NCI-H82 (cell line): ENCODE measurements at regions not wholly inside any gene's neighbourhood (a gene's known extent, or its start where the extent isn't known, plus 50 kb on each side); places are given as distances from the start of the nearest gene placed in this dataset.

Source experiments
- DNase-seq: peaks from one replicate; lab custom pipeline; 2025; lab: John Stamatoyannopoulos, UW

- no peak for DNase-seq
These were observed 762.3 kb upstream of the GRM7 start for GRCh38 chr3:6098516-6099157.

DNA sequence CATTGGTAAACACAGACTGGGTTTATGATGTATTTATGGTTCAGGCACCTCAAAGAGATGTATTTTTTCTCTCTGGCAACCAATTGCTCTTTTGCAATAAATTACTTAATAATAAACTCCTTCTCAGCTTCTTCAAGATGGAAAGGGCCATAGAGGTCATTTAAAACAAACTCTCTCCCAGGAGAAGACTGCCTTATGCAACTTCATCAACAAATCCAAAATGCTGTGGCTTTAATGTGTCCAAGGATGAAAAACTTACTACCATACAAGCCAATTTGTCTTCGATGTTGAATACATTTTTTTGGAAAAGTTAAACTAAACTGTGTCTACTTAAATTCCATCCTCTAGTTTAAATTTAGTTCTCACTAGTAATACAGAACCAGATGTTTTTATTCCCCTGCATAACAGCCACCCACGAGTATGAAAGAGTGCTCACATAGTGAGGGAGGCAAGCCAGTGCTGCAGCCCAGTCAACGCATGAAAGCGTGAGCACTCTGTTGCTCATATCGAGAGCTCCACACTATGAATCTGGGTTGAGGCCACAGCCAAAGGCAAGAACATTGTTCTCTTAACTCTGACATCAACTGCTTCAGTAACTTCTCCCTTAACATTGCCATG is 761.3 kb upstream of the GRM7 start:
- DNase-seq: no peak

DNA sequence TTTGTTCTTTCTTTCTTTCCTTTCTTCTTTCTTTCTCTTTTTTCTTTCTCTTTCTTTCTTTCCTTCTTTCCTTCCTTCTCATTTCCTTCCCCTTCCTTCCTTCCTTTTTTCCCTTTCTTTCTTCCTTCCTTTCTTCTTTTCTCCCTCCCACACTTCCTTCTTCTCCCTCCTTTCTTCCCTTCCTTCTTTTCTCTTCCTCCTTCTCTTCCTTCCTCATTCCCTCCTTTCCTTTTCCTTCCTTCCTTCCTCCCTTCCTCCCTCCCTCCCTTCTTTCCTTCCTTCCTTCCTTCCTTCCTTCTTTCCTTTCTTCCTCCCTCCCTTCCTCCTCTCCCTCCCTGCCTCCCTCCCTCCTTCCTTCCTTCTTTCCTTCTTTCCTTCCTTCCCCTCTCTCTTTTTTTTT is 755.7 kb upstream of the GRM7 start:
- DNase-seq: no peak

GRCh38 chr3:6108957-6109356 is 752.0 kb upstream of the GRM7 start:
- DNase-seq: no peak

- DNase-seq: no peak
These were observed 750.5 kb upstream of the GRM7 start for GRCh38 chr3:6110451-6110850.

GRCh38 chr3:6112546-6112945 is 748.4 kb upstream of the GRM7 start:
- DNase-seq: no peak

DNA sequence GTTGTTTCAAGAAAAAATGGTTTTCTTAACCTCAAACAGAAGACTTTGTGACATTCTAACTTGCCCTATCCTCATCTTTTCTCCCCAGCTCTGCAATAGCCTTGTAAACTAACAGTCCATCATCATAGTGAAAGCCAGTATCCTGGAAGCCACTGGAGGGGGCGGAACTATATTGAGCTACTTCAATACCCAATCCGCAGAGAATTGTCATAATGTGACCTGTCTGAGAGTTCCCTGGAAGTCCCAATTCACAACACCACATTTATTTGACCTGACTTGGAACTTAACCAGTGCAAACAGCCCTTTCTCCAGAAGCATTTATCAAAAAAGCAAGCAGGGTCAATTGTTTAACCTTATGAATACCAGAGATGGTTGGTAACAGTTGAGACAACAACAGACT is 747.6 kb upstream of the GRM7 start:
- DNase-seq: no peak

DNA sequence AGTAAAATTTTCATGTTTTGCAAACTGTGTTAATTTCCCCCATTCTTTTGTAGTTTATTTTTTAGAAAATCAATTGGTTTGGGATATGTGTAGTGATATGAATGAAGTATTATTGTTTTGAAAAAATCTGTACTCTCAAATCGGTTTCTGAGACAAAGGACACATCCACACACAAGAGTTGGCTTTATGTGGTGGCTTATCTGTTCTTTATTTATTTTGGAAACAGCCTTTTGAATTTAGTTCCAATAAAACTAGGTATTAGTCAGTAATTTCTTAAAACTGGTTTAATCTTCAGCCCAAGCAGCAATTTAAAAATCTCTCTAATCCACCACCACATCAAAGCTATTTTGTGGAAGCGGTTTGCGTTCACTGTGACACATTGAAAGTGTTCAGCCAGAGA is 741.5 kb upstream of the GRM7 start:
- DNase-seq: no peak

- peak; percentile 74 for DNase-seq
These were observed 740.1 kb upstream of the GRM7 start for GRCh38 chr3:6120786-6121185.

- DNase-seq: no peak
These were observed 736.0 kb upstream of the GRM7 start for GRCh38 chr3:6124875-6125274.

DNA sequence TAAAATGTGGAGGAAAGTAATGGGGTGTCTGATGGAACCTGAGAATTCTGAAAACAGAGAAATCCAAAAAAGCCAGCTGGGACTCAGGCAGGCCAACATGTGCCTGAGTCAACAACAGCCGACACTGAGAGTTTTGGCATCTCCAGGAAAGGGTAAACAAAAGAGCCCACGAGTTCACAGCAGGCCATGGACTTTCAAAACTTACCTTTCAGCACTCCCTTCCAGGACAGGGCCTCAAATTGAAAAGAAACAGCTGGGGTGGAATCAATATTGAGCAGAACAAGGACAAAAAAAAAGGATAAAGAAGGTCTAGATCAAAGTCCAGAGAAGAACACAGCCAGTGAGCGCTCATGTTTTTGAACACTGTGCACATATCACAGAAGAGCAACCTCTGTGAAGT is 735.4 kb upstream of the GRM7 start:
- no peak for DNase-seq

DNA sequence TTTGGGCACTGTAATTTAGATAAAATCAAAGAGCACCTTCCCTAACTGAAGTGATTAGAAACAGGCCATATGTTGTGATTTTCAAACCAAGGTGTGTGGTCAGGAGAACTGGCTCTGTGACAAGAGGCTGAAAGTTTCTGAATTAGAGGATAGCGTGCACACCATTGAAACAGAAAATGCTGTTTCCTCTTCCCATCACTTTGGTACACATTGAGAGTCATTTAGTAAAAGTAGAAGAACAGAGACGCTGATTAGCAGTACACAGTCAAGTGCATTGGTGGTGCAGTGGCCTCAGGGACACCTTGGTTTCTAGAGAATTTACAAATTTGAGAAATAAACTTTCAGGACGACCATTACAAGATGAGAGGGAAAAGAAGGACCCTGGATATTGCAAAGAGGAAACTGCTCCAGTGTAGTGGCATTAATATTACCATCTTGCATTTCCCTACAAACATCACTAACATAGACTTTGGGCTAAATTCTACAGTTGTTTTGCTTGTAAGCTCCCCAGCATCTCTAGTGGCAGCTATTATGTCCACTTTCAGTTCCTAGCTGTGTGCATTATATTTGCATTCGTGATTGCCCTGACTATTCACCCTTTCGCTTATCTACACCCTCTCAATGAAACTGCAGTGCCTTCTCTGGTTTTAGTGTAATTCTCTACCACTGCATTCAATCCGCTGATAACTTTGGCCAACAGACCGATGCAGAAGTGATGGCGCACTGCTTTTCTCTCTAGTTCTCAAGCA is 728.1 kb upstream of the GRM7 start:
- no peak for DNase-seq

DNA sequence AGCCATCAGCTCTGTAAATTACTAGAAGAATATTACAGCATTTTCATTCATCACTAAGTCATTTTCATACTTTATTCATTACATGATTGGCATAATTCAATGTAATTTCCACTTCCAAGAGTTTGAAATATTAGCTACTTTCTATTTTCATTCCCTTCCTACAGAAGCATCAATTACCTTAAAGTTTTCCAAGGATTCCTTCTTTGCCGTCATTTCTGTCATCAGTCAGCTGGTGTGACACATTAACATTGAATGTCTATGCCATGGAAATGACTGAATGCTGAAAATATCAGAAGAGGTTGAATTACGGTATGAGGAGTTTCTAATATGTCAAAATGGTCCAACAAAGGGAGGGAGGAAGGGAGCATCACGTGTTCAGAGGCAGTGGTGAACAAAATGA is 718.2 kb upstream of the GRM7 start:
- no peak for DNase-seq

DNA sequence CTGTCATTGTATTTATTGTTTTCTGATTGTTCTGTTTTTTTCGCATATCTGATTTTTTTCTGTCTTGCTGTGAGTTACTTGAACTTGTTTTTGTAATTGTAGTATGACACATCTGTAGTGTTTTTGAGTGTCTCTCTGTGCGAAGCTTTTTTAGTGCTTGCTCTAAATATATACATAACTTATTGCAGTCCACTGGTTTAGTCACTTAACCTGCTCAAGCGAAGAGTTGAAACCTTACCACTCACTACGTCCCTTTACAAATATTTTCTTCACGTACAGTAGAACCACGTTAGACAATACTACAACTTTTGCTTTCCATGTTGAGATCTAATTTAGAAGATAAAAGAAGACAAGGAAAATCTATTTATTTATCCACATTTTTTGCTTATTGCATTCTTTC is 713.0 kb upstream of the GRM7 start:
- no peak for DNase-seq

DNA sequence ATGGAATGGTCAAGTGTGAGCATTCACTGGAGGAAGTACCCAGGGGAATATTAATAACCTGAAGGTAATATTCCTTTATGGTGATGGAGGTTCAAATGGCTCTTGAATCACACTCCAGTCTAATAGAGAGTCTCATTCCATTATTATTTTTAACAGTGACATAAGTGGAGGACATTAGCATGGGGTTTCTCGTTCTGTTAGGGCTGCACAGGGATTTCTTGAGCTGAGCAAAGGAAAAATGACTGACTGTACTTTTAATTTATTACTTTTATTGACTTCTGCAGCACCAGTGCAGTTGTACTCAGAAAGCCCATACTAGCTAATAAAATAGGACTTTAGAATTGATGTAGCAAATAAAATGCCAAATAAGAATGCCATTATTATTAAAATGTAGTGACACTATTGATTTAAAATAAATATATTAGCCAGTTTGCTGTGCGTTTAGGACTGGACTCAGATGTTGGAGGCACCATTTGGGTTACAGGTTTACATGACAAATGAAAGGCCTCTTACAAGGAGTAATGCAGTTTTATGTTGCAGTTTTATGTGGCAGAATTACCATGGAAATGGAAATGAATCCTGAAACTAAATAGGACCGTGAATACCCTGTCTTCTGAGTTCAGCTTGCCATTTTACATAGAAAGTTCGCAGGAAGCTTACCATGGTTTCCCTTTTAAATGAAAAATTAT is 705.1 kb upstream of the GRM7 start:
- DNase-seq: no peak

DNA sequence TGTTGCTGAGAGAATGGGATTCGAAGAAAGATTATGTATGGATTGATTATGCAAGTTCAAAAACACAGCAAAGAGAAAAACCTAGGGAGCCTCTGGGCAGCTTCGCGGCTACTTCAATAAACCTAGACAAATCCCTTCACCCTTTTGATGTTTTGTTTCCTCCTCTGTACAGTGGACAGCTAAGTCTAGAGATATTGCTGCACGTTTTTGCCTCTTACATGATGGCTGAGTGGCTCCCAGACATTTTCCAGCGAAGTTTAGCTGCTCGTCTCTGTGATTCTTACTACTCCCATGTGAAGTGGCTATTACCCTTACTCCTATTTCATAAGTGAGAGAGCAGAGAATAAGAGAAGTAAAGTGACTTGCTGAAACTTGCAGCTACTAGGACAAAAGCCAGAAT is 695.0 kb upstream of the GRM7 start:
- DNase-seq: no peak

DNA sequence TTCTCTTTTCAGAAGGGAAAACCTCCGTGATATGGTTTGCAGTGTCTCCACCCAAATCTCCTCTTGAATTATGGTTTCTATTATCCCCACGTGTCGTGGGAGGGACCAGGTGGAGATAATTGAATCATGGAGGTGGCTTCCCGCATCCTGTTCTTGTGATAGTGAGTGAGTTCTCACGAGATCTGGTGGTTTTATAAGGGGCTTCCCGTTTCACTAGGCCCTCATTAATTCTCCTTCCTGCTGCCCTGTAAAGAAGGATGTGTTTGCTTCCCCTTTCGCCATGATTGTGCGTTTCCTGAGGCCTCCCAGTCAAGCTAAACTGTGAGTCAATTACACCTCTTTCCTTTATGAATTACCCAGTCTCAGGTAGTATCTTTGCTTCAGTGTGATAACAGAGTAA is 692.7 kb upstream of the GRM7 start:
- DNase-seq: no peak

DNA sequence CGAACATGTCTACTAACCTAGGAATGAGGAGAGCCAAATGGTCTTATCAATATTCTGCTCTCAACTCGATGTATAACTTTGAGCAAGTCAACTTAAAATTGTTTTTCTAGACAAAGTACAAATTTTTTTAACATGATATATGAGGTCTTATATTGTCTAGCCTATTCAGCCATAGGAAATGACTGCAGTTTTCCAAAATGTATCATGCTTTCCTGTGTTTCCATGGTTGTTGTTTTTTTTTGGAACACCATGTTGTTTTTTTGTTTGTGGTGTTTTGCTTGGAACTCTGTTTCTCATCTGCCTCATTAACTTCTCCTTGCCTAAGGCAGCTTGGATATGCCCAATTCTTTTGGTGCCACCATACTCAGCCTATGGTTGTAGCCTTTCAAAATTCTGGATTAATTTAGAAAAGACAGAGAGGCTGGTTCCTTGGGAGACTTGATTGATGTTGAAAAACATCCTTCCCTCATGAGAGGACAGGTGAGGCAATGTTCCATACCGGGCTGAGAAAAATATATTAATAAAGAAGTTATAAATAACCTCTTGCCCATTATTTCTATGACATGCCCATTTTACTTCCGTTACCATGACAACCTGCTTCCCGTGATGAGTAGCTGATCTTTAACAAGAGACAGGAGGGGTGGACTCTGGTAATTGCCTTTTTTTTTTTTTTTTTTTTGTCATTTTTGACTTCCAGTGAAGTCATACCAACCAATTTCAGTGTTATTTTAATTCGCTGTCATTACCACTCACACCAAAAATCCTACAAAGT is 687.9 kb upstream of the GRM7 start:
- DNase-seq: no peak

GRCh38 chr3:6177417-6177816 is 683.5 kb upstream of the GRM7 start:
- DNase-seq: no peak

DNA sequence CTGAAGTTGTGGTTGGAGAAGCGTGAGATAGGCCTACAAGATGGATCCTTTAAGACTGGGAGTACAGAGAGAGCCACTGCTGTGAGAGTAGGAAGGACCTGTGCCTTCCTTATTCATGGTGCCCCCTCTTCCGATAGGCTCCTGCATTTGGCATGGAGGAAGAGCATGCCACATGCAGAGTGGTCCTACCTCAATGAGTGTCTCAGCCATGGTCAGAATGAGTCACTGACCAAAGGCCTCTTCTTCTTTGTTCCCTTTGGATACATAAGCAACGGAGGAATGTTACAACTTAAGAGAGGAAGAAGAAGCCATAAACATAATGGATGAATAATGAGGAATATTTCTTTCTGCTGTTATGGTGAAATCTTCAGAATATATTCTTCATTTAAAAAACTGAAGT is 681.2 kb upstream of the GRM7 start:
- no peak for DNase-seq

DNA sequence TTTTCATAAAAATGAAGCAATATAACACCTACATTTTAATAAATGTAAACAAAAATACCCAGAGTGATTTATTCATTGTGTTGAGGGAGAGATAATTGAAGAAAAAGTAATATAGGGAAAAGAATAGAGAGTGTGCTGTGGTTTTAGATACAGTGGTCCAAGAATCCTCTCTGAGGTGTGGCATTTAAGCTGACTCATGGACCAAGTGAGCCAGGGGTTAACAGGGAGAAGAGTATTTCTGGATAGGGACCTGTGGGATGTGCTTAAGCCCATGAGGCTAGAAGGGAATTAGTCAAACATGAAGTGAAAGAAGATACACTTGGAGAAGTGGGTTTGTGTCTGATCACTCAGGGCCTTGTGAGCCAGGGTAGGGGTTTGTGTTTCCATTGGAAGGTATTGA is 680.7 kb upstream of the GRM7 start:
- no peak for DNase-seq

- DNase-seq: no peak
These were observed 678.4 kb upstream of the GRM7 start for GRCh38 chr3:6182476-6182875.
